ENCODE measurements at regions not wholly inside any gene's neighbourhood (a gene's known extent, or its start where the extent isn't known, plus 50 kb on each side); places are given as distances from the start of the nearest gene placed in this dataset.

DNA sequence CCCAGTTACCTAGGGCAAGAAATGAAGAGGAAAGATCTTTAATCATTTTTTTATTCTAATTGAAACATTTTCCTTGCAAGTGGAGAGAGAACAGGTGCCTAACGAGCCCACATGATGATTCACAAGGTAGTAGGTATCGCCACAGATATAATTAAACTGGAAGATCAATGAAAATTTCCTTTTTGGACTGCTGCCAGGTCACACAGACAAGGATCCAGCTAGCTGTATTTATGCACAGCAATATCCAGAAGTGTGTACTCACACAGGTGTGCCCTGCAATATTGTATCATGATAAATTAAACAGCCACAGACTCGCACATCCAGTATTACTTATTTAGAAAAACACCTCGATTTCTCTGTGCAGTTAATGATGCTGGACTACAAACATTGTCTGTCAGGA lies 294.0 kb upstream of the SMARCA2 start:
- no peaks in the 10 kb centered on the region for H3K27me3 ChIP-seq (ENCODE audit: control insufficient read depth, insufficient read depth, low read length)
- FAIRE-seq, result no peak
- DNase-seq (ENCODE audit: low read depth), result no peak
- TF ChIP-seq, protein P1, sequence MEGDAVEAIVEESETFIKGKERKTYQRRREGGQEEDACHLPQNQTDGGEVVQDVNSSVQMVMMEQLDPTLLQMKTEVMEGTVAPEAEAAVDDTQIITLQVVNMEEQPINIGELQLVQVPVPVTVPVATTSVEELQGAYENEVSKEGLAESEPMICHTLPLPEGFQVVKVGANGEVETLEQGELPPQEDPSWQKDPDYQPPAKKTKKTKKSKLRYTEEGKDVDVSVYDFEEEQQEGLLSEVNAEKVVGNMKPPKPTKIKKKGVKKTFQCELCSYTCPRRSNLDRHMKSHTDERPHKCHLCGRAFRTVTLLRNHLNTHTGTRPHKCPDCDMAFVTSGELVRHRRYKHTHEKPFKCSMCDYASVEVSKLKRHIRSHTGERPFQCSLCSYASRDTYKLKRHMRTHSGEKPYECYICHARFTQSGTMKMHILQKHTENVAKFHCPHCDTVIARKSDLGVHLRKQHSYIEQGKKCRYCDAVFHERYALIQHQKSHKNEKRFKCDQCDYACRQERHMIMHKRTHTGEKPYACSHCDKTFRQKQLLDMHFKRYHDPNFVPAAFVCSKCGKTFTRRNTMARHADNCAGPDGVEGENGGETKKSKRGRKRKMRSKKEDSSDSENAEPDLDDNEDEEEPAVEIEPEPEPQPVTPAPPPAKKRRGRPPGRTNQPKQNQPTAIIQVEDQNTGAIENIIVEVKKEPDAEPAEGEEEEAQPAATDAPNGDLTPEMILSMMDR (IDR thresholded peaks at IDR 0.05; ENCODE audit: insufficient read depth, low read length, severe bottlenecking), result no peak
- no peaks in the 10 kb centered on the region for H3K36me3 ChIP-seq (ENCODE audit: control insufficient read depth, insufficient read depth, low read length)
- no peak overlapping the region for H3K4me3 ChIP-seq (ENCODE audit: low read depth, low read length)

DNA sequence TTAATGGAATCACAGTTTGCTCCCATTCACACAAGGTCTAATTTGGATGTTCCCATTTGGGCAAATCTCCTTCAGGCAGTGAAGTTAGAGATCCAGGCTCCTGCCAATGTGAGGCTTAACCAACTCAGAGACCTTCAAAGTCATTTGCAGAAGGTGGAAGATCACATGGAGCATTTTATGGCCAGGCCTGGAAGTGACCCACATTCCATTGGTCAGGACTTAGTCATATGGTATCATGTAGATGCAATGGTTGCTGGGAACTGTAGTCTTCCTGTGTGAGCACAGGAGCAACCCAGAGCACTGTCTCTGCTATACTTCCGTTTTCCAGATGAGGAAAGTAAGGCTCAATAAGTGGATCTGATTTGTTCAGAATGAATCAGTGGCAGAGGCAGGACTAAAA lies 292.7 kb upstream of the SMARCA2 start:
- no peak for FAIRE-seq
- Histone ChIP-seq H3K36me3 (ENCODE audit: control insufficient read depth, insufficient read depth, low read length) (no peaks in the 10 kb centered on the region), H3K27me3 (ENCODE audit: control insufficient read depth, insufficient read depth, low read length) (no peaks in the 10 kb centered on the region), H3K4me3 (ENCODE audit: low read depth, low read length) (no peak overlapping the region)
- DNase-seq (ENCODE audit: low read depth), result peak; percentile 28
- TF ChIP-seq, protein P1 (IDR thresholded peaks at IDR 0.05; ENCODE audit: insufficient read depth, low read length, severe bottlenecking), result no peak

DNA sequence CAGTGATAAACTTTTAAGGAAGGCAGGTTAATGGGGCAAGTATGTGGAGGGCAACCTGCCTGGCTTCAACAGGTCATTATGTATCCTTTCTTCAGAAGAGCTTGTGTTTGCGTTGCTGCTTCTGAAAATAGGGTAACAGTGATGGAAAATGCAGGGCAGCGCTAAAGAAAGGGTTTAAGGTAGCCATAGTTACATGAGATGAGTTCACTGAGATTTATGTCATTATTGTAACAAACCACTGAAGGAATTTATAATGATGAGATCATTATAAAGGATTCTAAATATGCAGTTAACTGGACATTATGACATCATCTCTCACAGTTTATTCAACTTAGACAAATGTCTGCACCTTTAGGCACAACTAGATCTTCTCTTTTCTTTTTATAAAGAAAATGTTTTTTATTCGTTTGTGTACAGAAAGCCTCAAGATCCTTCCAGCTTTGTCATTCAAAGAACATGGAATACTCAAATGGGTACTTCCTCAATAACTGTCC lies 291.6 kb upstream of the SMARCA2 start:
- Histone ChIP-seq H3K27me3 (ENCODE audit: control insufficient read depth, insufficient read depth, low read length) (no peaks in the 10 kb centered on the region), H3K4me3 (ENCODE audit: low read depth, low read length) (no peak overlapping the region), H3K36me3 (ENCODE audit: control insufficient read depth, insufficient read depth, low read length) (no peaks in the 10 kb centered on the region)
- FAIRE-seq (no peak), DNase-seq (ENCODE audit: low read depth) (no peak)
- TF ChIP-seq, protein P1 (IDR thresholded peaks at IDR 0.05; ENCODE audit: insufficient read depth, low read length, severe bottlenecking), result no peak

DNA sequence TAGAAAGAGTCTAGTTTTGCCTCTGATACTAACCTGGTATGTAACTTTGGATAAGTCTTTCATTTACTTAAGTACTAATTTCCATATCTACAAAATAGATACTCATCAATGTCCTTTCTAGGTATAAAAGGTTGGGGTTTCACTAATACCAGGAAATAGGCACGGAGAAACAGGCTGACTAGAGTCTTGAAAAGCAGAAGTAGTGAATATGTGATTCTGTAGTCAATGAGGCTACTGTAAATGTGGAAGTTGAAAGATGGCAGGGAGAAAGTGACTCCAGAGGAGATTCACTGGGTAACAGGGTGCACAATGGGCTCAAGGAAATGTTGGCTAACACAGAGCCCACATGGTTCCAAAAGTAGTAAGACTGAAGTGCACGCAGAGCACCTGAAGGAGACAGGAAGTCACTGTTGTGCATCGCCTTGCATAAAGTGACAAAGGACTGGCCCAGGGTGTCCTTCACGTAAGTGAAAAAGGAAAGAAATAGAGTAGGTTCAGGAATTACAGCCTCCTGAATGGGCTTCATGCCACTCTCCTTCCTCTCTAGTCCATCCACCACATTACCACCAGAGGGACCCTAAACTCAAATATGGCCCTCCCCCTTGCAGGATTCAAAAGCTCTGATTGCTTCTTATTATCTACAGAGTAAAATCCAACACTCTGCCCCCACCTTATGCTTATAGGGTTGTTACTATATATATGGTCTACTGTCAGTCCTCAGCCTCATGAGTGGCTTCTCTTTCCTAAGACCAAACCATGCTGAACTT lies 288.0 kb upstream of the SMARCA2 start:
- DNase-seq (ENCODE audit: low read depth) (no peak), FAIRE-seq (no peak)

DNA sequence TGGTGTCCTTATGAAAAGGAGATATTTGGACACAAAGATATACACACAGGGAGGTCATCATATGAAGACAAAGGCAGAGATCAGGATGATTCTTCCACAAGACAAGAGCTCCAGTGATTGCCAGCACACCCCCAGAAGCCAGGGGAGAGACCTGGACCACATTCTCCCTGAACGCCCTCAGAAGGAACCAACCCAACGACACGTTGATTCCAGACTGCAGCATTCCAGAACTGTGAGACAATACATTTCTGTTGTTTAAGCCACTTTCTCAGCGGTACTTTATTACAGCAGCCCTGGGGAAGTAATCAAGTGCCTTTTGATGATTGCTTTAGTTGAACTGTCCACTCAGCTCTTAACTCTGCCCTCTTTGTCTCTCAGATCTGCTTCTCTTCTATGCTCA lies 285.5 kb upstream of the SMARCA2 start:
- no peaks in the 10 kb centered on the region for H3K27me3 ChIP-seq (ENCODE audit: control insufficient read depth, insufficient read depth, low read length)
- TF ChIP-seq, protein P1 (IDR thresholded peaks at IDR 0.05; ENCODE audit: insufficient read depth, low read length, severe bottlenecking), result no peak
- no peaks in the 10 kb centered on the region for H3K36me3 ChIP-seq (ENCODE audit: control insufficient read depth, insufficient read depth, low read length)
- DNase-seq (ENCODE audit: low read depth), result no peak
- no peak for FAIRE-seq
- H3K4me3 ChIP-seq (ENCODE audit: low read depth, low read length), result no peak overlapping the region

More for the DNA sequence above, 288.0 kb upstream of the SMARCA2 start:
- no peaks in the 10 kb centered on the region for H3K36me3 ChIP-seq (ENCODE audit: control insufficient read depth, insufficient read depth, low read length)
- no peaks in the 10 kb centered on the region for H3K27me3 ChIP-seq (ENCODE audit: control insufficient read depth, insufficient read depth, low read length)
- H3K4me3 ChIP-seq (ENCODE audit: low read depth, low read length), result no peak overlapping the region
- TF ChIP-seq, protein P1 (IDR thresholded peaks at IDR 0.05; ENCODE audit: insufficient read depth, low read length, severe bottlenecking), result no peak

DNA sequence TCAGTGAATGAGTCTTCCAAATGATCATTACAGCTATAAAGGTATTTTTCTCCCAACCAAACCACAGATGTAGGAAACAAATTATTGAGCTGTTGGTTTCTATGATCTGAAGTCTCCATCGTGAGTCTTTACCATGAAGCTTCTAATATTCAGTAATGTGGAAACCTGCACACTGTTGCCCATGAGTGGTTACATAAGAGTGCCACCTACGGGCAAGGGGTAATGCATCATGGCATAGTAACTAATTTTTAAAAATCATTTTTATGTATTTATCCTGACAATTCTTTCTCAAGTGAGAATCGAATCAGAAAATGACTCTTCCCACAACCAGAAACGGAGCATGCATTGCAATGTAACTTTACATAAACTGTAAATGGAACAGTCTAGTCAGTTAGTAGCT lies 282.5 kb upstream of the SMARCA2 start:
- H3K4me3 ChIP-seq (ENCODE audit: low read depth, low read length), result no peak overlapping the region
- no peak for FAIRE-seq
- TF ChIP-seq, protein P1 (IDR thresholded peaks at IDR 0.05; ENCODE audit: insufficient read depth, low read length, severe bottlenecking), result peak; percentile 53
- DNase-seq (ENCODE audit: low read depth), result peak; percentile 40
- no peaks in the 10 kb centered on the region for H3K36me3 ChIP-seq (ENCODE audit: control insufficient read depth, insufficient read depth, low read length)
- no peaks in the 10 kb centered on the region for H3K27me3 ChIP-seq (ENCODE audit: control insufficient read depth, insufficient read depth, low read length)
